GM12878 (cell line): ENCODE measurements at regions not wholly inside any gene's neighbourhood (a gene's known extent, or its start where the extent isn't known, plus 50 kb on each side); places are given as distances from the start of the nearest gene placed in this dataset.

Source experiments
- CBFB ChIP-seq: IDR thresholded peaks from 2 replicates; pipeline ENCODE4 v1.6.1; 2016; ENCODE audit warnings: antibody characterized with exemption, low read depth
- CHD2 ChIP-seq: IDR thresholded peaks from 2 replicates; pipeline ENCODE4 v1.6.1; 2011; ENCODE audit warnings: low read depth, low read length, improper control_type of control experiment, borderline replicate concordance
- CHD4 ChIP-seq: fragments of 200-600 bp; sonication (generic); IDR thresholded peaks from 2 replicates; pipeline ENCODE4 v1.6.1; 2016; ENCODE audit warnings: mild to moderate bottlenecking
- IKZF1 ChIP-seq: fragments of 450-650 bp; conservative IDR thresholded peaks from 2 replicates; pipeline ENCODE4 v1.6.1; 2017; ENCODE audit warnings: antibody characterized with exemption, mild to moderate bottlenecking
- LARP7 ChIP-seq: fragments of 450-650 bp; IDR thresholded peaks from 2 replicates; pipeline ENCODE4 v1.6.1; 2017; ENCODE audit warnings: mild to moderate bottlenecking
- POLR2AphosphoS2 ChIP-seq: IDR thresholded peaks from 2 replicates; pipeline ENCODE4 v1.6.1; 2011; ENCODE audit warnings: low read depth, mild to moderate bottlenecking, low read length, improper control_type of control experiment, moderate library complexity
- RUNX3 ChIP-seq: IDR thresholded peaks from 2 replicates; pipeline ENCODE4 v1.6.1; 2012; ENCODE audit warnings: low read length, inconsistent platforms
- SMAD1 ChIP-seq: fragments of 450-650 bp; IDR thresholded peaks from 2 replicates; pipeline ENCODE4 v1.6.1; 2018; ENCODE audit warnings: mild to moderate bottlenecking, low read depth; ENCODE audit not compliant: partially characterized antibody
- SMAD5 ChIP-seq: IDR thresholded peaks from 2 replicates; pipeline ENCODE4 v1.6.1; 2016; ENCODE audit warnings: antibody characterized with exemption, low read depth
- SPI1 ChIP-seq: IDR thresholded peaks from 2 replicates; pipeline ENCODE4 v1.6.1; 2011; ENCODE audit warnings: low read depth, mild to moderate bottlenecking, low read length, moderate library complexity, borderline replicate concordance; ENCODE audit not compliant: insufficient read depth
- SRF ChIP-seq, 2 experiments: IDR thresholded peaks; 2 replicates each; pipeline ENCODE4 v1.6.1; 2011; ENCODE audit warnings: low read depth in 2 of 2, low read length in 2 of 2, mild to moderate bottlenecking in 1 of 2, moderate library complexity in 1 of 2
- TCF3 ChIP-seq: IDR thresholded peaks from 2 replicates; pipeline ENCODE4 v1.6.1; 2012; ENCODE audit warnings: low read depth, mild to moderate bottlenecking, low read length, borderline replicate concordance; ENCODE audit not compliant: insufficient read depth
- ZNF274 ChIP-seq: IDR thresholded peaks from one replicate; pipeline ENCODE4 v1.8.0; 2011; ENCODE audit not compliant: insufficient read length, insufficient read depth
- ZNF384 ChIP-seq: IDR thresholded peaks from 2 replicates; pipeline ENCODE4 v1.6.1; 2012; ENCODE audit warnings: low read depth, mild to moderate bottlenecking, low read length, improper control_type of control experiment, borderline replicate concordance
- TF ChIP-seq, protein P1 (sequence below): fragments of 150-350 bp; IDR thresholded peaks from 2 replicates; pipeline ENCODE4 v1.6.1; 2016; ENCODE audit warnings: low read depth, low read length
- TF ChIP-seq, protein P2 (sequence below): fragments of 450-650 bp; formaldehyde crosslinking; IDR thresholded peaks from 2 replicates; pipeline ENCODE4 v1.5.0; 2022; ENCODE audit warnings: mild to moderate bottlenecking, missing genetic modification characterization

DNA sequence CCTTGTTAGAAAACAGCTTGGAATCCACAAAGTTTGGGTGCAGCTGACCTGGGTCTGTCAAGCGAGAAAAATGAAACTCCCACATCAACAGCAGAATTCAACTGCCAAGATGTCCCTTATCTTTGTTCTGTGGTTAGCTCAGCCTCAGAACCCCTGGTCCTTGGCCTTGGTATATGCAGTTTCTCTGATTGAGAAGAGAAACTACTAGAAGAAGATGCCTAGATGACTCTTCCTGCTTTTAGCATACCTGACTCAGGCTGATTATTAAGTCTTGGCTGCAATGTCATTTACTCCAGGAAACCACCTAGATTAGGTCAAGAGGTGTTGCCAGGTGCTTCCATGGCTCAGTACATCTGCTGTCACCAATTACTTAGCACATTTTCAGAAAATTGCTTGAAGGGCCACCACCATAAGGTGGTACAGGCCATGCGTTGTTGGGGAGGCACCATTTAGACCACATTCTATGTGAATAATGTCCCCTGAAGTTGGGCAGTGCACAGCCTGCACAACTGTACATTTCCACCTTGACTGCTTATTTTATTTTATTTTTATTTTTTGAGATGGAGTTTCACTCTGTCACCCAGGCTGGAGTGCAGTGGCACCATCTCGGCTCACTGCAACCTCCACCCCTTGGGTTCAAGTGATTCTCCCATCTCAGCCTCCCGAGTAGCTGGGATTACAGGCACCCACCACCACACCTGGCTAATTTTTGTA, 59.4 kb upstream of the ZNF438 start (continued):
- TF ChIP-seq, protein P1, sequence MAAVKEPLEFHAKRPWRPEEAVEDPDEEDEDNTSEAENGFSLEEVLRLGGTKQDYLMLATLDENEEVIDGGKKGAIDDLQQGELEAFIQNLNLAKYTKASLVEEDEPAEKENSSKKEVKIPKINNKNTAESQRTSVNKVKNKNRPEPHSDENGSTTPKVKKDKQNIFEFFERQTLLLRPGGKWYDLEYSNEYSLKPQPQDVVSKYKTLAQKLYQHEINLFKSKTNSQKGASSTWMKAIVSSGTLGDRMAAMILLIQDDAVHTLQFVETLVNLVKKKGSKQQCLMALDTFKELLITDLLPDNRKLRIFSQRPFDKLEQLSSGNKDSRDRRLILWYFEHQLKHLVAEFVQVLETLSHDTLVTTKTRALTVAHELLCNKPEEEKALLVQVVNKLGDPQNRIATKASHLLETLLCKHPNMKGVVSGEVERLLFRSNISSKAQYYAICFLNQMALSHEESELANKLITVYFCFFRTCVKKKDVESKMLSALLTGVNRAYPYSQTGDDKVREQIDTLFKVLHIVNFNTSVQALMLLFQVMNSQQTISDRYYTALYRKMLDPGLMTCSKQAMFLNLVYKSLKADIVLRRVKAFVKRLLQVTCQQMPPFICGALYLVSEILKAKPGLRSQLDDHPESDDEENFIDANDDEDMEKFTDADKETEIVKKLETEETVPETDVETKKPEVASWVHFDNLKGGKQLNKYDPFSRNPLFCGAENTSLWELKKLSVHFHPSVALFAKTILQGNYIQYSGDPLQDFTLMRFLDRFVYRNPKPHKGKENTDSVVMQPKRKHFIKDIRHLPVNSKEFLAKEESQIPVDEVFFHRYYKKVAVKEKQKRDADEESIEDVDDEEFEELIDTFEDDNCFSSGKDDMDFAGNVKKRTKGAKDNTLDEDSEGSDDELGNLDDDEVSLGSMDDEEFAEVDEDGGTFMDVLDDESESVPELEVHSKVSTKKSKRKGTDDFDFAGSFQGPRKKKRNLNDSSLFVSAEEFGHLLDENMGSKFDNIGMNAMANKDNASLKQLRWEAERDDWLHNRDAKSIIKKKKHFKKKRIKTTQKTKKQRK, result no peak
- TF ChIP-seq CHD4 (no peak), CHD2 (no peak), LARP7 (no peak), IKZF1 (peak; percentile 69), RUNX3 (peak; percentile 98), CBFB (peak; percentile 85), ZNF274 (no peak), ZNF384 (no peak), TCF3 (0 out of 2 replicates have a peak, but pooled peaks have one; percentile 7), SPI1 (no peak), SMAD5 (no peak), POLR2AphosphoS2 (no peak), SRF (IDR thresholded peaks at IDR 0.05; ENCODE audit: low read depth in 2 of 2, low read length in 2 of 2) (no peak), SMAD1 (no peak)
- TF ChIP-seq, protein P2, sequence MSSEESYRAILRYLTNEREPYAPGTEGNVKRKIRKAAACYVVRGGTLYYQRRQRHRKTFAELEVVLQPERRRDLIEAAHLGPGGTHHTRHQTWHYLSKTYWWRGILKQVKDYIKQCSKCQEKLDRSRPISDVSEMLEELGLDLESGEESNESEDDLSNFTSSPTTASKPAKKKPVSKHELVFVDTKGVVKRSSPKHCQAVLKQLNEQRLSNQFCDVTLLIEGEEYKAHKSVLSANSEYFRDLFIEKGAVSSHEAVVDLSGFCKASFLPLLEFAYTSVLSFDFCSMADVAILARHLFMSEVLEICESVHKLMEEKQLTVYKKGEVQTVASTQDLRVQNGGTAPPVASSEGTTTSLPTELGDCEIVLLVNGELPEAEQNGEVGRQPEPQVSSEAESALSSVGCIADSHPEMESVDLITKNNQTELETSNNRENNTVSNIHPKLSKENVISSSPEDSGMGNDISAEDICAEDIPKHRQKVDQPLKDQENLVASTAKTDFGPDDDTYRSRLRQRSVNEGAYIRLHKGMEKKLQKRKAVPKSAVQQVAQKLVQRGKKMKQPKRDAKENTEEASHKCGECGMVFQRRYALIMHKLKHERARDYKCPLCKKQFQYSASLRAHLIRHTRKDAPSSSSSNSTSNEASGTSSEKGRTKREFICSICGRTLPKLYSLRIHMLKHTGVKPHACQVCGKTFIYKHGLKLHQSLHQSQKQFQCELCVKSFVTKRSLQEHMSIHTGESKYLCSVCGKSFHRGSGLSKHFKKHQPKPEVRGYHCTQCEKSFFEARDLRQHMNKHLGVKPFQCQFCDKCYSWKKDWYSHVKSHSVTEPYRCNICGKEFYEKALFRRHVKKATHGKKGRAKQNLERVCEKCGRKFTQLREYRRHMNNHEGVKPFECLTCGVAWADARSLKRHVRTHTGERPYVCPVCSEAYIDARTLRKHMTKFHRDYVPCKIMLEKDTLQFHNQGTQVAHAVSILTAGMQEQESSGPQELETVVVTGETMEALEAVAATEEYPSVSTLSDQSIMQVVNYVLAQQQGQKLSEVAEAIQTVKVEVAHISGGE (CRISPR knock-in tag), result no peak
